HEK293 (cell line): ENCODE measurements at regions not wholly inside any gene's neighbourhood (a gene's known extent, or its start where the extent isn't known, plus 50 kb on each side); places are given as distances from the start of the nearest gene placed in this dataset.

Experiments
- TCF7L2 ChIP-seq: IDR thresholded peaks from 2 replicates; pipeline ENCODE4 v1.6.1; 2011; ENCODE audit warnings: low read depth, mild to moderate bottlenecking, inconsistent platforms, low read length, moderate library complexity, borderline replicate concordance
- ZBTB20 ChIP-seq: fragments of 450-650 bp; formaldehyde crosslinking; IDR thresholded peaks from 2 replicates; pipeline ENCODE4 v1.5.1; 2016; ENCODE audit warnings: missing biosample characterization, missing genetic modification characterization
- ZBTB8A ChIP-seq: fragments of 450-650 bp; formaldehyde crosslinking; IDR thresholded peaks from 2 replicates; pipeline ENCODE4 v1.5.1; 2016; ENCODE audit warnings: missing biosample characterization, missing genetic modification characterization
- ZFP41 ChIP-seq: fragments of 450-650 bp; formaldehyde crosslinking; IDR thresholded peaks from 2 replicates; pipeline ENCODE4 v1.5.1; 2016; ENCODE audit warnings: missing biosample characterization, missing genetic modification characterization, borderline replicate concordance
- ZNF416 ChIP-seq: fragments of 450-650 bp; formaldehyde crosslinking; IDR thresholded peaks from 2 replicates; pipeline ENCODE4 v1.5.1; 2016; ENCODE audit warnings: missing biosample characterization, missing genetic modification characterization
- TF ChIP-seq, protein P1 (sequence below): fragments of 450-650 bp; formaldehyde crosslinking; IDR thresholded peaks from 2 replicates; pipeline ENCODE4 v1.5.1; 2016; ENCODE audit warnings: missing biosample characterization, missing genetic modification characterization
- TF ChIP-seq, protein P2 (sequence below): fragments of 450-650 bp; formaldehyde crosslinking; IDR thresholded peaks from 2 replicates; pipeline ENCODE4 v1.5.1; 2016; ENCODE audit warnings: missing biosample characterization, missing genetic modification characterization, low read depth
- TF ChIP-seq, protein P3 (sequence below): IDR thresholded peaks from 2 replicates; pipeline ENCODE4 v1.6.1; 2011; ENCODE audit warnings: mild to moderate bottlenecking, low read depth, low read length, borderline replicate concordance

DNA sequence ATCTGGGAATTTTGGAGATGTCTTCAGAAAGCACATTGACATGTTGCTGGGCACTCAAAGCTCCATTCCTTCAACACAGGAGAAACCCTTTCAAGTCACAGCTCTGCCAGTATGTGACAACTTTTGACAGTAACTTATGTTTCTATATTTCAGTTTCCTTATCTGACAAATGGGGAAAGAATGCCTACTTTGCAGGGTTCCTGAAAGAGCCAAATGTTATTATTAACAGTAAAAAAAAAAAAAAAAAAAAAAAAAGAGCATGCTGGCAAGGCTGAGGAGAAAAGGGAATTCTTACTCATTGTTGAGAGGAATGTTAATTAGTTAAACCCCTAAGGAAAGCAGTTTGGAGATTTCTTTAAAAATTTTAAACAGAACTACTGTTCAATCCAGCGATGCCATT lies 272.5 kb upstream of the TGFBR2 start:
- TF ChIP-seq, protein P1, sequence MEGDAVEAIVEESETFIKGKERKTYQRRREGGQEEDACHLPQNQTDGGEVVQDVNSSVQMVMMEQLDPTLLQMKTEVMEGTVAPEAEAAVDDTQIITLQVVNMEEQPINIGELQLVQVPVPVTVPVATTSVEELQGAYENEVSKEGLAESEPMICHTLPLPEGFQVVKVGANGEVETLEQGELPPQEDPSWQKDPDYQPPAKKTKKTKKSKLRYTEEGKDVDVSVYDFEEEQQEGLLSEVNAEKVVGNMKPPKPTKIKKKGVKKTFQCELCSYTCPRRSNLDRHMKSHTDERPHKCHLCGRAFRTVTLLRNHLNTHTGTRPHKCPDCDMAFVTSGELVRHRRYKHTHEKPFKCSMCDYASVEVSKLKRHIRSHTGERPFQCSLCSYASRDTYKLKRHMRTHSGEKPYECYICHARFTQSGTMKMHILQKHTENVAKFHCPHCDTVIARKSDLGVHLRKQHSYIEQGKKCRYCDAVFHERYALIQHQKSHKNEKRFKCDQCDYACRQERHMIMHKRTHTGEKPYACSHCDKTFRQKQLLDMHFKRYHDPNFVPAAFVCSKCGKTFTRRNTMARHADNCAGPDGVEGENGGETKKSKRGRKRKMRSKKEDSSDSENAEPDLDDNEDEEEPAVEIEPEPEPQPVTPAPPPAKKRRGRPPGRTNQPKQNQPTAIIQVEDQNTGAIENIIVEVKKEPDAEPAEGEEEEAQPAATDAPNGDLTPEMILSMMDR (tag by site-specific recombination): no peak
- TF ChIP-seq ZBTB20: no peak
- no peak for TF ChIP-seq ZFP41 (tag by site-specific recombination)
- TF ChIP-seq, protein P2, sequence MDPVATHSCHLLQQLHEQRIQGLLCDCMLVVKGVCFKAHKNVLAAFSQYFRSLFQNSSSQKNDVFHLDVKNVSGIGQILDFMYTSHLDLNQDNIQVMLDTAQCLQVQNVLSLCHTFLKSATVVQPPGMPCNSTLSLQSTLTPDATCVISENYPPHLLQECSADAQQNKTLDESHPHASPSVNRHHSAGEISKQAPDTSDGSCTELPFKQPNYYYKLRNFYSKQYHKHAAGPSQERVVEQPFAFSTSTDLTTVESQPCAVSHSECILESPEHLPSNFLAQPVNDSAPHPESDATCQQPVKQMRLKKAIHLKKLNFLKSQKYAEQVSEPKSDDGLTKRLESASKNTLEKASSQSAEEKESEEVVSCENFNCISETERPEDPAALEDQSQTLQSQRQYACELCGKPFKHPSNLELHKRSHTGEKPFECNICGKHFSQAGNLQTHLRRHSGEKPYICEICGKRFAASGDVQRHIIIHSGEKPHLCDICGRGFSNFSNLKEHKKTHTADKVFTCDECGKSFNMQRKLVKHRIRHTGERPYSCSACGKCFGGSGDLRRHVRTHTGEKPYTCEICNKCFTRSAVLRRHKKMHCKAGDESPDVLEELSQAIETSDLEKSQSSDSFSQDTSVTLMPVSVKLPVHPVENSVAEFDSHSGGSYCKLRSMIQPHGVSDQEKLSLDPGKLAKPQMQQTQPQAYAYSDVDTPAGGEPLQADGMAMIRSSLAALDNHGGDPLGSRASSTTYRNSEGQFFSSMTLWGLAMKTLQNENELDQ: no peak
- TF ChIP-seq ZNF416 (tag by site-specific recombination): no peak
- no peak for TF ChIP-seq ZBTB8A (tag by site-specific recombination)
- no peak for TF ChIP-seq TCF7L2
- TF ChIP-seq, protein P3, sequence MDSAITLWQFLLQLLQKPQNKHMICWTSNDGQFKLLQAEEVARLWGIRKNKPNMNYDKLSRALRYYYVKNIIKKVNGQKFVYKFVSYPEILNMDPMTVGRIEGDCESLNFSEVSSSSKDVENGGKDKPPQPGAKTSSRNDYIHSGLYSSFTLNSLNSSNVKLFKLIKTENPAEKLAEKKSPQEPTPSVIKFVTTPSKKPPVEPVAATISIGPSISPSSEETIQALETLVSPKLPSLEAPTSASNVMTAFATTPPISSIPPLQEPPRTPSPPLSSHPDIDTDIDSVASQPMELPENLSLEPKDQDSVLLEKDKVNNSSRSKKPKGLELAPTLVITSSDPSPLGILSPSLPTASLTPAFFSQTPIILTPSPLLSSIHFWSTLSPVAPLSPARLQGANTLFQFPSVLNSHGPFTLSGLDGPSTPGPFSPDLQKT: no peak
